Tibial nerve (tissue), 4 donors: ENCODE measurements at regions not wholly inside any gene's neighbourhood (a gene's known extent, or its start where the extent isn't known, plus 50 kb on each side); places are given as distances from the start of the nearest gene placed in this dataset.
"Not testable (repeated sequence)": the region's sequence is repeated elsewhere in the genome, so short reads cannot be mapped to it uniquely, and the experiment has no call there.

Source experiments
- DNase-seq, 2 donors: peaks; one replicate each; pipeline ENCODE4 v3.0.0-alpha.2; 2019; ENCODE audit warnings: low spot score in 2 of 2
- H3K27ac ChIP-seq, 4 donors: fragments of 200-600 bp; sonication (generic) in 3 of 4; one replicate each; pipeline ENCODE4 v1.5.1; 2017 to 2019; ENCODE audit warnings: mild to moderate bottlenecking in 1 of 4
- H3K27me3 ChIP-seq, 2 donors: fragments of 200-600 bp; sonication (generic) in 1 of 2; one replicate each; pipeline versions ENCODE4 v1.5.1 to v1.6.0; 2017 to 2019
- H3K36me3 ChIP-seq, 3 donors: fragments of 200-600 bp; sonication (generic); one replicate each; pipeline ENCODE4 v1.5.1; 2018 to 2019
- H3K4me1 ChIP-seq, 4 donors: fragments of 200-600 bp; sonication (generic) in 3 of 4; one replicate each; pipeline ENCODE4 v1.5.1; 2017 to 2019
- H3K4me3 ChIP-seq, 4 donors: fragments of 200-600 bp; sonication (generic) in 3 of 4; one replicate each; pipeline ENCODE4 v1.5.1; 2017 to 2019; ENCODE audit warnings: mild to moderate bottlenecking in 1 of 4, moderate library complexity in 1 of 4
- H3K9me3 ChIP-seq, 4 donors: fragments of 200-600 bp; sonication (generic) in 3 of 4; one replicate each; pipeline ENCODE4 v1.5.1; 2017 to 2019
- CTCF ChIP-seq, 5 experiments: fragments of 200-600 bp in 3 of 5; fragments of 450-650 bp in 2 of 5; sonication (generic) in 3 of 5; IDR thresholded peaks; one replicate each; pipeline ENCODE4 v1.5.1; 2016 to 2019; ENCODE audit warnings: antibody characterized with exemption in 5 of 5, mild to moderate bottlenecking in 3 of 5, moderate library complexity in 2 of 5
- EP300 ChIP-seq, 2 donors: sonication (generic); formaldehyde crosslinking; IDR thresholded peaks; one replicate each; pipeline ENCODE4 v1.6.1; 2017; ENCODE audit warnings: antibody characterized with exemption in 2 of 2, mild to moderate bottlenecking in 1 of 2
- POLR2A ChIP-seq, 2 donors: fragments of 450-650 bp; IDR thresholded peaks; one replicate each; pipeline ENCODE4 v1.6.1; 2017; ENCODE audit warnings: antibody characterized with exemption in 2 of 2, mild to moderate bottlenecking in 2 of 2, moderate library complexity in 2 of 2
- WGBS, 2 donors: methylation state at CpG; one replicate each; pipeline ENCODE4 v1.1.5; 2018; 5-methylcytosine and 5-hydroxymethylcytosine counted together

DNA sequence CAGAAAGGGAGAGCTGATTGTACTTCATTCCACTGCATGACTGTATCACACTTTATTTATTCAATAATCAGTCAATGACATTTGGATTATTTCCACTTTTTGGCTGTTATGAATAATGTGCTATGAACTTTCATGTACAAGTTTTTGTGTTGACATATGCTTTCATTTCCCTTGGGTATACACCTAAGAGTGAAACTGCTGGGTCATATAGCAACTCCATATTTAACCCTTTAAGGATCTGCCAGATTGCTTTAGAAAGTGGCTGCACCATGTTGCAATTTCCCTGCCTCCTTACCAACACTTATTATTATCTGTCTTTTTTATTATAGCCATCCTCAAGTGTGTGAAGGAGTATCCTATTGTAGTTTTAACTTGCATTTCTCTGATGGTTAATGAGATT lies 108.8 kb upstream of the KCNK1 start:
- no peaks in the 10 kb centered on the region for H3K4me1 ChIP-seq
- H3K4me3 ChIP-seq: no peak overlapping the region
- no peak overlapping the region for H3K27ac ChIP-seq
- no peaks in the 10 kb centered on the region for H3K27me3 ChIP-seq
- H3K9me3 ChIP-seq: peaks cover 0 to 8% (median 2%) of the 10 kb centered on the region in 4 donors
- DNase-seq: no peak
- TF ChIP-seq CTCF (IDR thresholded peaks at IDR 0.05): no peak
- TF ChIP-seq POLR2A (IDR thresholded peaks at IDR 0.05): no peak
- TF ChIP-seq EP300 (IDR thresholded peaks at IDR 0.05): no peak
- no peaks in the 10 kb centered on the region for H3K36me3 ChIP-seq

GRCh38 chr1:233505889-233506288 lies 108.0 kb upstream of the KCNK1 start:
- not testable (repeated sequence) for H3K27ac ChIP-seq, H3K4me1 ChIP-seq, DNase-seq, H3K9me3 ChIP-seq, H3K27me3 ChIP-seq, H3K36me3 ChIP-seq, H3K4me3 ChIP-seq
- WGBS, 2 donors: 85 to 86% methylated on average over 3 of the region's 3 CpGs

GRCh38 chr1:233509526-233509925 lies 104.4 kb upstream of the KCNK1 start:
- H3K9me3 ChIP-seq: peaks cover 0 to 8% (median 2%) of the 10 kb centered on the region in 4 donors
- H3K36me3 ChIP-seq: no peaks in the 10 kb centered on the region
- no peak overlapping the region for H3K4me3 ChIP-seq
- no peaks in the 10 kb centered on the region for H3K4me1 ChIP-seq
- H3K27me3 ChIP-seq: no peaks in the 10 kb centered on the region
- WGBS, 2 donors: 33 to 35% methylated on average over 3 of the region's 3 CpGs
- no peak for DNase-seq
- no peak for TF ChIP-seq EP300 (IDR thresholded peaks at IDR 0.05)
- TF ChIP-seq CTCF (IDR thresholded peaks at IDR 0.05): no peak
- TF ChIP-seq POLR2A (IDR thresholded peaks at IDR 0.05): no peak
- H3K27ac ChIP-seq: no peak overlapping the region

DNA sequence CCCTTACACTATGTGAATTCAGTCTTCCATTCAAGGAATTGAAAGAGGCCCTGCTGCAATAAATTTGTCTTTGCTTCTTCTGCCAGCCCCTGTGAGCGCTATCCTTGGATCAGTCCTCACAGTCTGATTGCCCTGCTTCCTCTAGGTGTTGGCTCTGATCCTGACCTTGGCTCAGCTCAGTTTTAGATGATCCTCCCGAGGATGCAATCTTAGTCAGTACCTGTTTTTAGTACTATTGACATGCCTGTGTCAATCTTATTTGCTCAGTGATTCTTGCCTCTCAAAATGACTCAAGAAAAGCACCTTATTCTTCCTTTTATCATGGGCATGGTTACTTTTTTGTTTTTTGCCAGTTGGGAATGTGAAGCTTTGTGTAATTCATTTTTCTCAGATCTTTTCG lies 101.4 kb upstream of the KCNK1 start:
- Histone ChIP-seq H3K36me3 (no peaks in the 10 kb centered on the region), H3K9me3 (no peaks in the 10 kb centered on the region), H3K4me3 (no peak overlapping the region), H3K4me1 (no peaks in the 10 kb centered on the region), H3K27ac (no peak overlapping the region), H3K27me3 (no peaks in the 10 kb centered on the region)
- DNase-seq: no peak
- no peak for TF ChIP-seq EP300 (IDR thresholded peaks at IDR 0.05)
- WGBS, 2 donors: 68 to 79% methylated on average over 3 of the region's 3 CpGs

DNA sequence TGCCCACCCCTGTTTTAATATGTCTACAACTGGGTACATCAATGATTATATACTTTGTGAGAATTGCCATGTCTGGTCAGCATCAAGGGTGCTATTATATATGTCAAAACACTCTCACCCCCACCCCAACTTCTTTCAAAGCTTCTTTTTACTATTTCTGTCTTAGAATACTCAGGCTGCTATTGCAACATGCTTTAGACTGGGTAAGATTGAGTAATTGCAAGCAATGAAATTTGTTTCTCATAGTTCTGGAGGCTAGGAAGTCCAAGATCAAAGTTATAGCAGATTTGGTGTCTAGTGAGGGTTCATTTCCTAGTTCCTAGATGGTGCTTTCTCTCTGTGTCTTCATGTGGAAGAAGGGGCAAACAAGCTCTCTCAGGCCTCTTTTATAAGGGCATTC lies 100.5 kb upstream of the KCNK1 start:
- no peak overlapping the region for H3K27ac ChIP-seq
- TF ChIP-seq POLR2A (IDR thresholded peaks at IDR 0.05) (no peak), CTCF (IDR thresholded peaks at IDR 0.05) (no peak), EP300 (IDR thresholded peaks at IDR 0.05) (no peak)
- no peaks in the 10 kb centered on the region for H3K27me3 ChIP-seq
- no peaks in the 10 kb centered on the region for H3K9me3 ChIP-seq
- no peak overlapping the region for H3K4me3 ChIP-seq
- no peak for DNase-seq
- H3K4me1 ChIP-seq: no peaks in the 10 kb centered on the region
- H3K36me3 ChIP-seq: no peaks in the 10 kb centered on the region

GRCh38 chr1:233514946-233515391 lies 98.9 kb upstream of the KCNK1 start:
- H3K4me3 ChIP-seq: no peak overlapping the region
- no peaks in the 10 kb centered on the region for H3K36me3 ChIP-seq
- TF ChIP-seq POLR2A (IDR thresholded peaks at IDR 0.05) (no peak), CTCF (IDR thresholded peaks at IDR 0.05) (no peak), EP300 (IDR thresholded peaks at IDR 0.05) (no peak)
- no peaks in the 10 kb centered on the region for H3K27me3 ChIP-seq
- no peaks in the 10 kb centered on the region for H3K9me3 ChIP-seq
- H3K4me1 ChIP-seq: no peaks in the 10 kb centered on the region
- 91 to 95% methylated on average over 9 to 20 of the region's 21 CpGs for WGBS, 2 donors
- no peak overlapping the region for H3K27ac ChIP-seq
- DNase-seq: no peak
